ENCODE measurements at regions not wholly inside any gene's neighbourhood (a gene's known extent, or its start where the extent isn't known, plus 50 kb on each side); places are given as distances from the start of the nearest gene placed in this dataset.

DNA sequence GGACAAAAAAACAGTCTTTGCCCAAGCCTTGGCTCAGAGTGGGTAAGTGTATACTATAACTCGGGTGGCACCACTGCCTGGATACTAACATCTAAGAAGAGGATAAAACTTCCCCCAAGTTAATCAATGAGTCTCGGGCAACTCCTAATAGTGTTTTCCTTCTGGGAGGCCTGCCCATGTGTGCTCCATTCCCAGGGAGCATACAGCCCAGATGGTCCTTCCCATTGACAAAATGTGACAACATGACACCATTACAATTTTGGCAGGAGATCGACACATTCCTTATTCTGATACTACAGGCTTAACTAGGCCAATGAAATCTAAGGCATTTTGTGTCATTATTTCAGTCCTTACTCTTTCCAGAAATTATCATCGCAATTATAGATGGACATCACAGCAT is 52.7 kb upstream of the CRIM1 start:
- TF ChIP-seq CTCF (IDR thresholded peaks at IDR 0.05): no peak
- no peaks in the 10 kb centered on the region for H3K4me1 ChIP-seq (ENCODE audit: control insufficient read depth in 1 of 2, low read depth in 2 of 2)
- no peaks in the 10 kb centered on the region for H3K9me3 ChIP-seq
- ATAC-seq (ENCODE audit: insufficient number of reproducible peaks, low FRiP score, low read depth): no peak
- DNase-seq (ENCODE audit: low spot score): no peak
- H3K36me3 ChIP-seq: no peaks in the 10 kb centered on the region
- no peaks in the 10 kb centered on the region for H3K27me3 ChIP-seq (replicated peaks; ENCODE audit: insufficient read depth)
- no peak overlapping the region for H3K4me3 ChIP-seq
- no peak overlapping the region for H3K27ac ChIP-seq

DNA sequence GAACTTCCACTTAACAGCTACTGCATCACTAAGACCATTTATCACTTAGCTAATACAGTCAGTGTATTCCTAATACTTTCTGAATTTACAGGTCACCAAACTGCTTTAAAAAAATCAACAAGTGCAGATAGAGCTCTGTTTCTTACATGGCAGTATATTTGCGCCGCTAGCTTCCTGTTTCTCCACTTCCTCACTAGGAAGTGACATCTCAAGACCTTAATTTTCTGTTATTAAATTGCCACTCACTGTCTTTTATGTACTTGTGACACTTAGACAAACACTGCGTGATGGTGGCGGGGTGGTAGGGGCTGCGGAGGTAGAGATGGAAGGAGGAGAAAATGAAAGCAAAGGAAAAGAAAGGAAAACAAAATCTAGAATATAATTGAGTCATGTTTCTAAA is 53.7 kb upstream of the CRIM1 start:
- H3K27ac ChIP-seq: no peak overlapping the region
- no peaks in the 10 kb centered on the region for H3K4me1 ChIP-seq (ENCODE audit: control insufficient read depth in 1 of 2, low read depth in 2 of 2)
- no peak for DNase-seq (ENCODE audit: low spot score)
- H3K4me3 ChIP-seq: no peak overlapping the region
- no peak for ATAC-seq (ENCODE audit: insufficient number of reproducible peaks, low FRiP score, low read depth)
- TF ChIP-seq CTCF (IDR thresholded peaks at IDR 0.05): no peak
- no peaks in the 10 kb centered on the region for H3K9me3 ChIP-seq
- no peaks in the 10 kb centered on the region for H3K27me3 ChIP-seq (replicated peaks; ENCODE audit: insufficient read depth)
- no peaks in the 10 kb centered on the region for H3K36me3 ChIP-seq

GRCh38 chr2:36300697-36301096 is 54.9 kb upstream of the CRIM1 start:
- DNase-seq (ENCODE audit: low spot score): no peak
- no peak overlapping the region for H3K4me3 ChIP-seq
- no peak for TF ChIP-seq CTCF (IDR thresholded peaks at IDR 0.05)
- no peak overlapping the region for H3K27ac ChIP-seq
- H3K4me1 ChIP-seq (ENCODE audit: control insufficient read depth in 1 of 2, low read depth in 2 of 2): no peaks in the 10 kb centered on the region
- H3K27me3 ChIP-seq (replicated peaks; ENCODE audit: insufficient read depth): no peaks in the 10 kb centered on the region
- no peaks in the 10 kb centered on the region for H3K36me3 ChIP-seq
- no peaks in the 10 kb centered on the region for H3K9me3 ChIP-seq
- no peak for ATAC-seq (ENCODE audit: insufficient number of reproducible peaks, low FRiP score, low read depth)

- DNase-seq (ENCODE audit: low spot score) (no peak), ATAC-seq (ENCODE audit: insufficient number of reproducible peaks, low FRiP score, low read depth) (no peak)
- H3K27ac ChIP-seq: no peak overlapping the region
- H3K4me3 ChIP-seq: no peak overlapping the region
- no peaks in the 10 kb centered on the region for H3K9me3 ChIP-seq
- H3K4me1 ChIP-seq (ENCODE audit: control insufficient read depth in 1 of 2, low read depth in 2 of 2): no peaks in the 10 kb centered on the region
- no peaks in the 10 kb centered on the region for H3K27me3 ChIP-seq (replicated peaks; ENCODE audit: insufficient read depth)
- no peaks in the 10 kb centered on the region for H3K36me3 ChIP-seq
- no peak for TF ChIP-seq CTCF (IDR thresholded peaks at IDR 0.05)
These were observed 58.8 kb upstream of the CRIM1 start for GRCh38 chr2:36296798-36297197.

- H3K27ac ChIP-seq: no peak overlapping the region
- H3K9me3 ChIP-seq: no peaks in the 10 kb centered on the region
- DNase-seq (ENCODE audit: low spot score) (no peak), ATAC-seq (ENCODE audit: insufficient number of reproducible peaks, low FRiP score, low read depth) (no peak)
- no peak overlapping the region for H3K4me3 ChIP-seq
- H3K36me3 ChIP-seq: no peaks in the 10 kb centered on the region
- H3K4me1 ChIP-seq (ENCODE audit: control insufficient read depth in 1 of 2, low read depth in 2 of 2): no peaks in the 10 kb centered on the region
- no peaks in the 10 kb centered on the region for H3K27me3 ChIP-seq (replicated peaks; ENCODE audit: insufficient read depth)
- no peak for TF ChIP-seq CTCF (IDR thresholded peaks at IDR 0.05)
These were observed 61.3 kb upstream of the CRIM1 start for GRCh38 chr2:36294316-36294721.
